ENCODE measurements at regions not wholly inside any gene's neighbourhood (a gene's known extent, or its start where the extent isn't known, plus 50 kb on each side); places are given as distances from the start of the nearest gene placed in this dataset.
A peak's percentile ranks its signal among the peaks of the same experiment; 100 is the strongest.

DNA sequence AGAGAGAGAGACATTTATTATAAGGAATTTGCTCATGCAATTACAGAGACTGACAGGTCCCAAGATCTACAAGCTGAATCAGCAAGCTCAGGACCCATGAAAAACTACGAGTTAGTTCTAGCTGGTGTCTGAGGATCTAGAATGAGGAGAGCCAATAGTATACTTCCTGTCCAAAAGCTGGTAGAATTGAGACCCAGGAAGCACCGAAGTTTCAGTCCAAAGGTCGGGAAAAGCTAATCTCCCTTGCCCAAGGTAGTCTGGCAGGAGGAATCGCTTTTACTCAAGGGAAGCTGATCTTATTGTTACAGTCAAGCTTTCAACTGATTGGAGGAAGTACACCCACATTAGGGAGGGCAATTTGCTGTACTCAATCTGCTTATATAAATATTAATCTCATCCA is 389.6 kb downstream of the ADCYAP1 start:
- H3K27me3 ChIP-seq (ENCODE audit: control insufficient read depth, insufficient read depth, low read length): no peaks in the 10 kb centered on the region
- no peaks in the 10 kb centered on the region for H3K36me3 ChIP-seq (ENCODE audit: control insufficient read depth in 2 of 3, insufficient read depth in 3 of 3, low read length in 3 of 3)
- H3K9me3 ChIP-seq (ENCODE audit: control insufficient read depth in 2 of 3, insufficient read depth in 1 of 3, low read length in 3 of 3): no peaks in the 10 kb centered on the region
- H3K27ac ChIP-seq (ENCODE audit: low read depth in 2 of 2, low read length in 2 of 2): no peak overlapping the region
- no peaks in the 10 kb centered on the region for H3K4me1 ChIP-seq (ENCODE audit: control insufficient read depth in 2 of 3, insufficient read depth in 2 of 3, low read depth in 1 of 3, low read length in 3 of 3)
- intact Hi-C loops (cut with DNase I): no loop called here
- no peak for FAIRE-seq
- H3K9ac ChIP-seq (ENCODE audit: low read length in 3 of 3): no peak overlapping the region
- H3K4me3 ChIP-seq (ENCODE audit: low read length in 3 of 3): no peak overlapping the region
- TF ChIP-seq, protein P1, sequence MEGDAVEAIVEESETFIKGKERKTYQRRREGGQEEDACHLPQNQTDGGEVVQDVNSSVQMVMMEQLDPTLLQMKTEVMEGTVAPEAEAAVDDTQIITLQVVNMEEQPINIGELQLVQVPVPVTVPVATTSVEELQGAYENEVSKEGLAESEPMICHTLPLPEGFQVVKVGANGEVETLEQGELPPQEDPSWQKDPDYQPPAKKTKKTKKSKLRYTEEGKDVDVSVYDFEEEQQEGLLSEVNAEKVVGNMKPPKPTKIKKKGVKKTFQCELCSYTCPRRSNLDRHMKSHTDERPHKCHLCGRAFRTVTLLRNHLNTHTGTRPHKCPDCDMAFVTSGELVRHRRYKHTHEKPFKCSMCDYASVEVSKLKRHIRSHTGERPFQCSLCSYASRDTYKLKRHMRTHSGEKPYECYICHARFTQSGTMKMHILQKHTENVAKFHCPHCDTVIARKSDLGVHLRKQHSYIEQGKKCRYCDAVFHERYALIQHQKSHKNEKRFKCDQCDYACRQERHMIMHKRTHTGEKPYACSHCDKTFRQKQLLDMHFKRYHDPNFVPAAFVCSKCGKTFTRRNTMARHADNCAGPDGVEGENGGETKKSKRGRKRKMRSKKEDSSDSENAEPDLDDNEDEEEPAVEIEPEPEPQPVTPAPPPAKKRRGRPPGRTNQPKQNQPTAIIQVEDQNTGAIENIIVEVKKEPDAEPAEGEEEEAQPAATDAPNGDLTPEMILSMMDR (IDR thresholded peaks at IDR 0.05; ENCODE audit: borderline replicate concordance, extremely low read depth, insufficient read depth): no peak
- DNase-seq: peak in 1 of 5 donors; percentile 3

DNA sequence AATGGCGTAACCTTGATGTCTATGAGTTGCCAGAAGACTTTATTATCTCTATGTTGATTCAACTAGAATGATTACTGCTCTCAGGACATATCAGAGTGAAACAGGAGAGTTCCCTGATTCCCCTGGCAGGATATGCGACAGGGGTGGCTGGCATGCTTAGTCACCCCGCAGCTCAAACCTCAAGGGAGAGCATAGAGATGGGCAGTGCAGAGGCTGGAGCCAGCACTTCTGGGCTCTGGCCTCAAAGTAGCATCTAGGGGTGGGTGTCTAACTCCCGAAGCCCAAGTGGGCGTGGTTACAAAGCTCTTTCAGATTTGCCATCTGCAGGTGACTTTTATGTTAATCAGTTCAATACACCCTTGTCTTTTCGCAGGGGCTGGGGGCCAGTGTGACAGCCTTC is 391.6 kb downstream of the ADCYAP1 start:
- no peaks in the 10 kb centered on the region for H3K36me3 ChIP-seq (ENCODE audit: control insufficient read depth in 2 of 3, insufficient read depth in 3 of 3, low read length in 3 of 3)
- H3K9ac ChIP-seq (ENCODE audit: low read length in 3 of 3): no peak overlapping the region
- no peak overlapping the region for H3K27ac ChIP-seq (ENCODE audit: low read depth in 2 of 2, low read length in 2 of 2)
- no peak for DNase-seq
- H3K4me1 ChIP-seq (ENCODE audit: control insufficient read depth in 2 of 3, insufficient read depth in 2 of 3, low read depth in 1 of 3, low read length in 3 of 3): no peaks in the 10 kb centered on the region
- no peaks in the 10 kb centered on the region for H3K9me3 ChIP-seq (ENCODE audit: control insufficient read depth in 2 of 3, insufficient read depth in 1 of 3, low read length in 3 of 3)
- no peaks in the 10 kb centered on the region for H3K27me3 ChIP-seq (ENCODE audit: control insufficient read depth, insufficient read depth, low read length)
- intact Hi-C loops (cut with DNase I): no loop called here
- no peak overlapping the region for H3K4me3 ChIP-seq (ENCODE audit: low read length in 3 of 3)
- FAIRE-seq: no peak
- TF ChIP-seq, protein P1 (IDR thresholded peaks at IDR 0.05; ENCODE audit: borderline replicate concordance, extremely low read depth, insufficient read depth): no peak

DNA sequence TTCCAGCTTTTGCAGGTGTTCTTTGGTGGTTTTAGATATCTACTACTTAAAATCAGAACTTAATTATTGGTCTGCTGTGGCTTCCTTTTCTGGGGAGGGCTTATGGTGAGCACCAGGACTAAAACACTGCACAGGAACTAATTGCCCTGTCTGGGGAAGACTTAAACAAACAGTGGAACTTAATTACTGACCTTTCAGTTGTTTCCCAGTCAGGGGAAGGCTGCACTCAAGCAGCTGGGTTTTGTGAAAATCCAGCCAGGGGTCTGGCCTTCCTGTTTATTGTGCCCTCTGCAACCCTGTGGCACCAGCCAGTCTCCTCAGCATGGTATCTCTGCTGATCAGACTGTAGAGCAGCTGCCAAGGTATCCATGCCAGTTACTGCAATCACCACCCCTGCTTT is 398.2 kb downstream of the ADCYAP1 start:
- FAIRE-seq (no peak), DNase-seq (no peak)
- Histone ChIP-seq H3K4me1 (ENCODE audit: control insufficient read depth in 2 of 3, insufficient read depth in 2 of 3, low read depth in 1 of 3, low read length in 3 of 3) (no peaks in the 10 kb centered on the region), H3K36me3 (ENCODE audit: control insufficient read depth in 2 of 3, insufficient read depth in 3 of 3, low read length in 3 of 3) (no peaks in the 10 kb centered on the region), H3K4me3 (ENCODE audit: low read length in 3 of 3) (no peak overlapping the region), H3K27me3 (ENCODE audit: control insufficient read depth, insufficient read depth, low read length) (no peaks in the 10 kb centered on the region), H3K27ac (ENCODE audit: low read depth in 2 of 2, low read length in 2 of 2) (no peak overlapping the region), H3K9ac (ENCODE audit: low read length in 3 of 3) (no peak overlapping the region), H3K9me3 (ENCODE audit: control insufficient read depth in 2 of 3, insufficient read depth in 1 of 3, low read length in 3 of 3) (no peaks in the 10 kb centered on the region)
- intact Hi-C loops (cut with DNase I): no loop called here
- TF ChIP-seq, protein P1 (IDR thresholded peaks at IDR 0.05; ENCODE audit: borderline replicate concordance, extremely low read depth, insufficient read depth): no peak

DNA sequence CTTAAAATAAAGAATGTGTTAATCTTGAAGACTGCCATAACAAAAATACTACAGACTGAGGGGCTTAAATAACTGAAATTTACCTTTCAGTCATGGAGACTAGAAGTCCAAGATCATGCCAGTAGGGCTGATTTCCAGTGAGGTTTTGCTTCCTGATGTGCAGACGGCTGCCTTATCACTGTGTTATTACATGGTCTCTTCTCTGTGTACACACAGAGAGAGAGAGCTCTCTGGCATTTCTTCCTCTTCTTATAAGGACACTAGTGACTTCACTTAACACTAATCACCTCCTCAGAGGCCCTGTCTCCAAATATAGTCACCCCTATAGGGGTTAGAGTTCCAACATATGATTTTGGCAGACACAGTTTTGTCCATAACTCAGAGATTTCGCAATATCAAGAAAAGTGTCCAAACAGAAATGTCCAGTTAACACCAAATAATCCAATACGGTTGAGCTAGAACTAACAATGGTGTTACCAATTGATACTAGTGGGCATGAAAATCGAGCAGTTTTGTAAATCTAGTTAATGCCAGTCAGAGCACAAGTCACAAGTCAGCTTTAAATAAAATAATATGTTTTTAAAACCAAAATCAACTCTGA is 399.8 kb downstream of the ADCYAP1 start:
- TF ChIP-seq, protein P1 (IDR thresholded peaks at IDR 0.05; ENCODE audit: borderline replicate concordance, extremely low read depth, insufficient read depth): no peak
- FAIRE-seq (no peak), DNase-seq (no peak)
- H3K27me3 ChIP-seq (ENCODE audit: control insufficient read depth, insufficient read depth, low read length): no peaks in the 10 kb centered on the region
- H3K4me1 ChIP-seq (ENCODE audit: control insufficient read depth in 2 of 3, insufficient read depth in 2 of 3, low read depth in 1 of 3, low read length in 3 of 3): no peaks in the 10 kb centered on the region
- no peaks in the 10 kb centered on the region for H3K9me3 ChIP-seq (ENCODE audit: control insufficient read depth in 2 of 3, insufficient read depth in 1 of 3, low read length in 3 of 3)
- H3K4me3 ChIP-seq (ENCODE audit: low read length in 3 of 3): no peak overlapping the region
- no peak overlapping the region for H3K9ac ChIP-seq (ENCODE audit: low read length in 3 of 3)
- no peak overlapping the region for H3K27ac ChIP-seq (ENCODE audit: low read depth in 2 of 2, low read length in 2 of 2)
- no peaks in the 10 kb centered on the region for H3K36me3 ChIP-seq (ENCODE audit: control insufficient read depth in 2 of 3, insufficient read depth in 3 of 3, low read length in 3 of 3)
- intact Hi-C loops (cut with DNase I): no loop called here

Measured in kidney (tissue), 13 donors.